Right atrium auricular region (tissue), 2 donors: ENCODE measurements at regions not wholly inside any gene's neighbourhood (a gene's known extent, or its start where the extent isn't known, plus 50 kb on each side); places are given as distances from the start of the nearest gene placed in this dataset.

Source experiments
- DNase-seq: peaks from one replicate; pipeline ENCODE4 v3.0.0-alpha.2; 2019; ENCODE audit warnings: low spot score
- H3K27ac ChIP-seq, 2 donors: fragments of 200-600 bp; sonication (generic); 1 replicate in 1 of 2; 2 replicates in 1 of 2; pipeline ENCODE4 v1.5.1; 2016 to 2019
- H3K27me3 ChIP-seq, 2 donors: fragments of 200-600 bp; sonication (generic); one replicate each; pipeline versions ENCODE4 v1.5.1 to v1.6.0; 2017 to 2019
- H3K36me3 ChIP-seq: fragments of 200-600 bp; sonication (generic); one replicate; pipeline ENCODE4 v1.5.1; 2016
- H3K4me1 ChIP-seq, 2 donors: fragments of 200-600 bp; sonication (generic); one replicate each; pipeline versions ENCODE4 v1.5.1 to v1.6.0; 2017 to 2019
- H3K4me3 ChIP-seq, 2 donors: fragments of 200-600 bp; sonication (generic); 1 replicate in 1 of 2; 2 replicates in 1 of 2; pipeline ENCODE4 v1.5.1; 2017 to 2019; ENCODE audit warnings: mild to moderate bottlenecking in 1 of 2, moderate library complexity in 1 of 2
- H3K9me3 ChIP-seq, 2 donors: fragments of 200-600 bp; sonication (generic); one replicate each; pipeline ENCODE4 v1.5.1; 2019
- TF ChIP-seq, protein P1 (sequence below), 2 donors: fragments of 200-600 bp; sonication (generic); IDR thresholded peaks; one replicate each; pipeline ENCODE4 v1.5.1; 2019; ENCODE audit warnings: antibody characterized with exemption in 2 of 2

DNA sequence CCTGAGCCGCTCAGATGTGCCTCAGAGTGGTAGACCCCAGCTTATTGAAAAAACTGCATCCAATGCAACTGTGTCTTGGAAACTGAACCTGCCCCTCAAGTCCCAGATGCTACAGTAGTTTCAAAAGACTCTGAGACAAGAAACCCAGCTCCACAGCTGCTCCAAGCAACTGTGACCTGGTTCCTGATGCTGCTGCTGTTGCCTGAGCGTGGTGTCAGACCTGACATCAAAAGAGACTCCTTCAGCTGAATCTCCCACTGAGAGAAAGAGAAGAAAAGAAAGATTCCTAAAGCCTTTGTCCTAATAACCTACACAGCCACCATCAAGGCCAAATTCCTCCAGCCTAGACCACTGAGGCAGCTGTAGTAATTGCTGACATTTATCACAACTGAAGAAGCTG, 630.1 kb downstream of the STIM2 start:
- H3K27ac ChIP-seq: no peak overlapping the region
- H3K36me3 ChIP-seq: no peaks in the 10 kb centered on the region
- no peaks in the 10 kb centered on the region for H3K4me1 ChIP-seq
- no peak for DNase-seq
- TF ChIP-seq, protein P1, sequence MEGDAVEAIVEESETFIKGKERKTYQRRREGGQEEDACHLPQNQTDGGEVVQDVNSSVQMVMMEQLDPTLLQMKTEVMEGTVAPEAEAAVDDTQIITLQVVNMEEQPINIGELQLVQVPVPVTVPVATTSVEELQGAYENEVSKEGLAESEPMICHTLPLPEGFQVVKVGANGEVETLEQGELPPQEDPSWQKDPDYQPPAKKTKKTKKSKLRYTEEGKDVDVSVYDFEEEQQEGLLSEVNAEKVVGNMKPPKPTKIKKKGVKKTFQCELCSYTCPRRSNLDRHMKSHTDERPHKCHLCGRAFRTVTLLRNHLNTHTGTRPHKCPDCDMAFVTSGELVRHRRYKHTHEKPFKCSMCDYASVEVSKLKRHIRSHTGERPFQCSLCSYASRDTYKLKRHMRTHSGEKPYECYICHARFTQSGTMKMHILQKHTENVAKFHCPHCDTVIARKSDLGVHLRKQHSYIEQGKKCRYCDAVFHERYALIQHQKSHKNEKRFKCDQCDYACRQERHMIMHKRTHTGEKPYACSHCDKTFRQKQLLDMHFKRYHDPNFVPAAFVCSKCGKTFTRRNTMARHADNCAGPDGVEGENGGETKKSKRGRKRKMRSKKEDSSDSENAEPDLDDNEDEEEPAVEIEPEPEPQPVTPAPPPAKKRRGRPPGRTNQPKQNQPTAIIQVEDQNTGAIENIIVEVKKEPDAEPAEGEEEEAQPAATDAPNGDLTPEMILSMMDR (IDR thresholded peaks at IDR 0.05): no peak
- H3K27me3 ChIP-seq: no peaks in the 10 kb centered on the region
- H3K4me3 ChIP-seq: no peak overlapping the region
- no peaks in the 10 kb centered on the region for H3K9me3 ChIP-seq

DNA sequence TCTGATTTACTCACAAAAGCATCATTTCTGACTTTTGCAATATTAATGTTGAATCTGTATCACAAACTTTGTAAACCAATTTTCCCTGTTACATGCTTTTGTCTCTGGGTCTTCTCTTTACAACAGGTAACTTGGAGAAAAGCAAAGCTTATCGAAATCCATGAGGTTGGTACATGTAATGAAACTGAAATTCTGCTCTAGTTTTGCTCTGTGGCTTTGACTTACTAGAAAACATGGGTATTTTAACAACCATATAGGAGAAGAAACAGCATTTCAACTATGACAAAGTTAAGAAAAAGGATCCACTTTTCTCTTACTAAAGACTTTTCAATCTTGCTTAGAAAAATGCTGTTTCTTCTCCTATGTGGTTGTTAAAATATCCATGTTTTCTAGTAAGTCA, 645.8 kb downstream of the STIM2 start:
- H3K27ac ChIP-seq: no peak overlapping the region
- no peaks in the 10 kb centered on the region for H3K27me3 ChIP-seq
- H3K4me3 ChIP-seq: no peak overlapping the region
- DNase-seq: no peak
- TF ChIP-seq, protein P1 (IDR thresholded peaks at IDR 0.05): no peak
- no peaks in the 10 kb centered on the region for H3K9me3 ChIP-seq
- no peaks in the 10 kb centered on the region for H3K36me3 ChIP-seq
- no peaks in the 10 kb centered on the region for H3K4me1 ChIP-seq

DNA sequence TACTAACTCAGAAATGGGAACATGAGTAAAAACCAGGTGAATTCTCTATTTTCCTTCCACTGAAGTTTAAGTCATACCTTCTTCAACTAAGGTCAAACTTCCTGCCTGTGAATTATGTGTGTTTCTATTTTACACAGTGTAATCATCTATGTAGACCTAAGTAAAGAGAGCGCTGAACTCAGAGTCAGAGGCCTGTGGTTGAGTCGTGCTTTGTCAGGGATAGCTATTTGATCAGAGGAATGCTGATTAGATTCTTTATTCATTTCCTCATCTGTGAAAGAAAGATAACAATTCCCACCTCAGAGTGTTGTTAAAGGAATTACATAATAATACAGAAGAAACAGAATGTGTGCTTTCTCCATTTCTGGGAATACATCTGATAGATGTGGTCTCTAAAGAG, 654.1 kb downstream of the STIM2 start:
- Histone ChIP-seq H3K4me3 (no peak overlapping the region), H3K9me3 (no peaks in the 10 kb centered on the region), H3K4me1 (no peaks in the 10 kb centered on the region), H3K27ac (no peak overlapping the region), H3K36me3 (no peaks in the 10 kb centered on the region), H3K27me3 (no peaks in the 10 kb centered on the region)
- TF ChIP-seq, protein P1 (IDR thresholded peaks at IDR 0.05): no peak
- DNase-seq: no peak

DNA sequence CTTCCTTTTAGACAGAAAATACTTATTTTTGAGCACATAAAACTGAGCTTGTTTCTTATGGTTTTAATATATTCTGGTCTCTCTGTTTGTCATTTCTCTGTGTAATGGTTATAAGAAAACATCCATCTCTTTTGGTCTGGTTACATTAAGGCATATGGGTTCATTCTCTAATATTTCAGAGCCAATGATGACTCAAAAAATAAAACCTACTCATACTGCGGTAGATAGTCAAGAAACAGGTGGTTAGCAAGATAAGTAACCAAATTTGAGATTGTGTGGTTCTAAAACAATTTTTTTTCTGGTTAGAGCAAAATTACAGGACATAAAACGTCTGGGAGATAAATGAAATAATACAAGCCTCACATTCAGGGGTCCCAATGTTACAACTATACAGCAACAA, 654.5 kb downstream of the STIM2 start:
- H3K4me3 ChIP-seq: no peak overlapping the region
- no peaks in the 10 kb centered on the region for H3K4me1 ChIP-seq
- no peak for DNase-seq
- no peaks in the 10 kb centered on the region for H3K36me3 ChIP-seq
- TF ChIP-seq, protein P1 (IDR thresholded peaks at IDR 0.05): no peak
- H3K27me3 ChIP-seq: no peaks in the 10 kb centered on the region
- no peaks in the 10 kb centered on the region for H3K9me3 ChIP-seq
- H3K27ac ChIP-seq: no peak overlapping the region

DNA sequence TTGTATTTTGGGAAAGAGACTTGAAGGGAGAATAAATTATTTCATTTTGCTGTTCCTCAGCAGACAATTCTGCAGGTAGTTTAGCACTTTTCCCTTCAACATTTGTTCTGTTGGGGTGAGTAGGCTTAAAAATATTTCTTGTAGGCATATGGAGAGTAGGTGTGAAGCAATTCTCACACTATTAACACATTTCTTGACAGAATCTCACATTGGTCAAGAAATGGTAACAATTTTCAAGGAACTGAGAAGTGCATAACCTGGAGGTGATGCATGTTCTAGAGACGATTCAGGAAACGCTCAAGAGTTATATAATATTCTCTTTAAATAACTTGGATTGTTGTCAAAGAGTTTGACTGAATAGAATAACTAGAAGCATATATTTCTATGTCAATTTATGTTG, 658.2 kb downstream of the STIM2 start:
- Histone ChIP-seq H3K27me3 (no peaks in the 10 kb centered on the region), H3K36me3 (no peaks in the 10 kb centered on the region), H3K4me1 (no peaks in the 10 kb centered on the region), H3K4me3 (no peak overlapping the region), H3K9me3 (no peaks in the 10 kb centered on the region), H3K27ac (no peak overlapping the region)
- TF ChIP-seq, protein P1 (IDR thresholded peaks at IDR 0.05): no peak
- DNase-seq: no peak

DNA sequence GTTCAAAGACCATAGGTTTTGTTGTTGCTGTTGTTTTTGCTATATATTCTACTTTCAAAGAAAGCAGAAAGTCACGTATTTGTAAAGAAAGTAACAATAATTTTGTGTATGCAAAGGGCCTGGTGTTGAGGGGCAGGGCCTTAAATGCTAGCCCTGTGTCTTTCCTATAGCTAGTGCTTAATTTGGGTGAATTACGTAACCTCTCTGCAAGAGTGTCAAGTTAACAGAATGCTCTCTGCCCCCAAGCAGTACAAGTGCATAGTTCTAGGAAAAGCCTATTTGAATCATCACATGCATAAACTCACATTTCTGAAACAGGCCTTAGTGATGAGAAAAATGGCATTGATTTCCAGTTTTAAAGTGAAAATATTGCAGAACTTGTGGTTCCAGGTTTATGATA, 663.6 kb downstream of the STIM2 start:
- TF ChIP-seq, protein P1 (IDR thresholded peaks at IDR 0.05): no peak
- no peak for DNase-seq
- H3K27me3 ChIP-seq: no peaks in the 10 kb centered on the region

More for the DNA sequence above, 663.6 kb downstream of the STIM2 start:
- no peak overlapping the region for H3K27ac ChIP-seq
- no peak overlapping the region for H3K4me3 ChIP-seq
- no peaks in the 10 kb centered on the region for H3K36me3 ChIP-seq
- no peaks in the 10 kb centered on the region for H3K4me1 ChIP-seq
- H3K9me3 ChIP-seq: no peaks in the 10 kb centered on the region
